A673 (cell line): ENCODE measurements at regions not wholly inside any gene's neighbourhood (a gene's known extent, or its start where the extent isn't known, plus 50 kb on each side); places are given as distances from the start of the nearest gene placed in this dataset.

Experiments used
- EZH2 ChIP-seq: fragments of 200-600 bp; sonication (generic); IDR thresholded peaks from 2 replicates; pipeline ENCODE4 v1.6.1; 2017; ENCODE audit warnings: borderline replicate concordance, low read depth, mild to moderate bottlenecking, mixed read lengths, antibody characterized with exemption, low read length; ENCODE audit not compliant: poor library complexity, severe bottlenecking
- TF ChIP-seq, protein P1 (sequence below): fragments of 300-800, 200-600 bp; sonication (generic); conservative IDR thresholded peaks from 2 replicates; pipeline ENCODE4 v1.5.1; 2017; ENCODE audit warnings: low read depth, mild to moderate bottlenecking, antibody characterized with exemption, low read length, moderate library complexity, mixed read lengths

DNA sequence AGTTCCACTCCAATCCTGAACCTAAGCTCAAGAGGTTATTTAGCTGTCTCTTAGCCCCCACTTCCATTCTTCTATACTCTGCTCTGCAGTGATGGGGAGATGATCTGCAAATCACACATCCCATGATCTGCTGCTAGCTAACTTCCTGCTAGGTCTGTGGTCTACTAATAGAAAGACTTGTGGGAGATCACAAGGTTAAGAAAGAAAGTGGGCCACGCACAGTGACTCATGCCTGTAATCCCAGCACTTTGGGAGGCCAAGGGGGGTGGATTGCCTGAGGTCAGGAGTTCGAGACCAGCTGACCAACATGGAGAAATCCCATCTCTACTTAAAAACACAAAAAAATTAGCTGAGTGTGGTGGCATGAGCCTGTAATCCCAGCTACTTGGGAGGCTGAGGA is 471.1 kb upstream of the NWD2 start:
- TF ChIP-seq, protein P1, sequence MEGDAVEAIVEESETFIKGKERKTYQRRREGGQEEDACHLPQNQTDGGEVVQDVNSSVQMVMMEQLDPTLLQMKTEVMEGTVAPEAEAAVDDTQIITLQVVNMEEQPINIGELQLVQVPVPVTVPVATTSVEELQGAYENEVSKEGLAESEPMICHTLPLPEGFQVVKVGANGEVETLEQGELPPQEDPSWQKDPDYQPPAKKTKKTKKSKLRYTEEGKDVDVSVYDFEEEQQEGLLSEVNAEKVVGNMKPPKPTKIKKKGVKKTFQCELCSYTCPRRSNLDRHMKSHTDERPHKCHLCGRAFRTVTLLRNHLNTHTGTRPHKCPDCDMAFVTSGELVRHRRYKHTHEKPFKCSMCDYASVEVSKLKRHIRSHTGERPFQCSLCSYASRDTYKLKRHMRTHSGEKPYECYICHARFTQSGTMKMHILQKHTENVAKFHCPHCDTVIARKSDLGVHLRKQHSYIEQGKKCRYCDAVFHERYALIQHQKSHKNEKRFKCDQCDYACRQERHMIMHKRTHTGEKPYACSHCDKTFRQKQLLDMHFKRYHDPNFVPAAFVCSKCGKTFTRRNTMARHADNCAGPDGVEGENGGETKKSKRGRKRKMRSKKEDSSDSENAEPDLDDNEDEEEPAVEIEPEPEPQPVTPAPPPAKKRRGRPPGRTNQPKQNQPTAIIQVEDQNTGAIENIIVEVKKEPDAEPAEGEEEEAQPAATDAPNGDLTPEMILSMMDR: no peak
- TF ChIP-seq EZH2: no peak
